ENCODE measurements at regions not wholly inside any gene's neighbourhood (a gene's known extent, or its start where the extent isn't known, plus 50 kb on each side); places are given as distances from the start of the nearest gene placed in this dataset.
A peak's percentile ranks its signal among the peaks of the same experiment; 100 is the strongest.

DNA sequence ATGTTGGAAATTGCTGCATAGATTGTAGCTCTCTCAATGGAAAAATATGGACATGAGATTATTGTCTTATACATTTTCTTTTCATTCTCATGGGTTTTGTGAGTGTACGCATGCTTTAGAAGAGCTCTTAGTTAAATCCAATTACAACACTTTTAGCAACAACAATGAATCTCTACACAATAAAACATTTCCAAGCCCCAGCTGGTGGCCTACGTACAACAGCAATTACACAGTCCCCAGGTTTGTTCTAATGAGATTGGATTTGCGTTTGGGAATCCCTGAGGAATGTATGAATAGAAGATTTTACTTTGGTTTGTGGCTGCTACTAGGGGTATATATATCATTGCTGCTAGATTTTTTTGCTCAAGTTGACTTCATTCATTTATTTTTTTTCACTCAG lies 98.6 kb downstream of the FHDC1 start:
- DNase-seq, result no peak

GRCh38 chr4:153036931-153037482 lies 100.9 kb downstream of the FHDC1 start:
- no peak for DNase-seq

- no peak for DNase-seq
These were observed 102.6 kb downstream of the FHDC1 start for GRCh38 chr4:153038623-153039311.

DNA sequence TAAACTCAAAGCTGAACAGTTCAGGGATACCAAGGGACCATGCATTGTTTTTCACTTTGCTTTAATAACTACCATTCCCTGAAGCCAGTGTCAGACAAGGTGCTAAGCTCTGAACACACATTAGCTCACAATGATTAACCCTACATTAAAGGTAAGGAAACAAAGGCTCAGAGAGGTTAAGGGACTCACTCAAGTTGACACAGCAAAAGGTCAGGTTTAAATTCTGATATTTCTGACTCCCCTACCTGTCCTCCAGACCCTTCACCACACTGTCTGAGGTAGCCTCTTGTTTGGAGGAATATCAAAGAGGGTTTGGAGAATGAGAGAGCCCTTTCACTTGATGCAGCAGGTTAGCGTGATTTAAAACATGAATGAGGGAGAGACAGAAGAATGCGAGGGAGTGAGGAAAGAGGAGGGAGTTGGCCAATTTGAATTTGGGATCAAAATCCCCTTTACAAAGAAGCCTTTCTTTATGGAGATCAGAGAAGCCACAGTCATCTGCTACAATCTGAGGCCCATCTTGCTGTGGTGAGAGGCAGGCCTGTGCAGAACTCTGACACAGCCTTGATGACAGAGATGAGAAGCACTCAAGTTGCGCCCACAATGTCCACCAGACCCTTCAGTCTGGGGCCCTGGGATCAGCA lies 103.5 kb downstream of the FHDC1 start:
- DNase-seq, result no peak

DNA sequence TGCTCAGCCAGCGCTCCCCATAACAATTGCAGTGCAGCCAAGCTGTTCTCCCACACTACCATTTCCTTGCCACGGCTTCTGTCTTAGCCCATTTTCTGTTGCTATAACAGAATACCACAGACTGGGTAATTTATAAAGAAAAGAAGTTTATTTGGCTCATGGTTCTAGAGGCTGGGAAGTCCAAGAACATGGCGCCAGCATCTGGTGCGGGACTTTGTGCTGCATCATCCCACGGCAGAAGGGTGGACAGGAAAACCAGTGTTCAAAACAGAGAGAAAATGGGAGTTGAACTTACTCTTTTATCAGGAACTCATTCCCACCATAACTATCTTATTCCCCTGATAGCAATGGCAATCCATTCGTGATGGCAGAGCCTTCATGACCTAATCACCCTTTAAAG lies 104.6 kb downstream of the FHDC1 start:
- DNase-seq, result no peak

- no peak for DNase-seq
These were observed 107.9 kb downstream of the FHDC1 start for GRCh38 chr4:153044036-153044435.

GRCh38 chr4:153045111-153045982 lies 109.2 kb downstream of the FHDC1 start:
- DNase-seq, result no peak

DNA sequence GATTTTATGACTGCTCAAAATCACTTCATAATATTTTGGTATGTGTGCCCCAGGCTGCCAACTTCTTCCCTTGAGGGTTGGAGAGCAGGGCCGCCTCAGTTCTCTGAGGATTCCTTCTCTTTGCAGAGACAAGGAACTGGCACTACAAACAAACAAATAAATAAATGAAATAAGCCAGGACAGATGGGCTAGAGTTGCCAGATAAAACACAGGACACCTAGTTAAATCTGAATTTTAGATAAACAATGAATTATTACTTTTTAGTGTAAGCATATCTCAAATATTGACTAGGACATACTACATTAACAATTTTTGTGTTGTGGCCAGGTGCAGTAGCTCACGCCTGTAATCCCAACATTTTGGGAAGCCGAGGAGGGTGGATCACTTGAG lies 122.5 kb downstream of the FHDC1 start:
- DNase-seq, result no peak

GRCh38 chr4:153060196-153060595 lies 124.1 kb downstream of the FHDC1 start:
- peak; percentile 78 for DNase-seq

GRCh38 chr4:153061971-153062370 lies 125.8 kb downstream of the FHDC1 start:
- DNase-seq, result no peak

DNA sequence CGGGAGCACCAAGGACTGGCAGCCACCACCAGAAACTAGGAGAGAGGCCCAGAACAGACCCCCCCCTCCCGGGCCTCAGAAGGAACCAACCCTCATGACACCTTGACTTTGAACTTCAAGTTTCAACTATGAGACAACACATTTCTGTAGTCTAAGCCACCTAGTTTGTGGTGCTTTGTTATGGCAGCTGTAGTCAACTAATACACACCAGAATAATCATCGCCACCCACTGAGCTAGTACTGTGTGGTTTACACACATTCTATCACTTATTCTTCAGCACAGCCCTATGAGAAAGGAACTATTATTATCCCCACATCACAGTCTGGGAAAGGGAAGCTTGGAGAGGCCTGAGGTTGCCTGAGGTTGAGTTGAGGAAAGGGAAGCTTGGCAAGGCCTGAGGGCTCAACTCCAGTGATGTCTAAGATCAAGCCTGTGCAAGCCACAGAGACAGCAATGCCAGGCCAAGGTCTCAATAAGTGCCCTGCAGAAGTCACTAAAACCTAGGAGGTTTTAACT lies 126.6 kb downstream of the FHDC1 start:
- no peak for DNase-seq

- no peak for DNase-seq
These were observed 127.4 kb downstream of the FHDC1 start for GRCh38 chr4:153063490-153063889.

DNA sequence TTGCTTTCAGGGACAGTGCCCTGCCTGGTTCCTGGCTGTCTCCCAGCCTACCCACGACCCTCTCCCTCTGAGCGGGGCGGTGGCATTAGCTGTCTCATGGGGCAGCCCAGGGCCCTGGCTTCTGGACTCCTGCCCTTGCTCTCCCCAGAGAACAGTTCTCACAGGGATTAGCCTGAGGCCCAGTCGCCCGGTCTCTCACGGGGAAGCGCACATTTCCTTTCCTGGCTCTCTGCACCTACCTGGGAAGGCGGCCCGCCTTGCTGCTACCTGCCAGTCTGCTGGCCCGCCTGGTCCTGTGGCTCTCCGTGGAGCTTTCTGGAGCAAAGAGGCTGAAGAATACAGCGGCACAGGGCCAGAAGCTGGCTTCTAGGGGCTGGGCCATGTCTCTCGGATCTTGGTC lies 128.4 kb downstream of the FHDC1 start:
- DNase-seq, result no peak

GRCh38 chr4:153065276-153065675 lies 129.2 kb downstream of the FHDC1 start:
- no peak for DNase-seq

DNA sequence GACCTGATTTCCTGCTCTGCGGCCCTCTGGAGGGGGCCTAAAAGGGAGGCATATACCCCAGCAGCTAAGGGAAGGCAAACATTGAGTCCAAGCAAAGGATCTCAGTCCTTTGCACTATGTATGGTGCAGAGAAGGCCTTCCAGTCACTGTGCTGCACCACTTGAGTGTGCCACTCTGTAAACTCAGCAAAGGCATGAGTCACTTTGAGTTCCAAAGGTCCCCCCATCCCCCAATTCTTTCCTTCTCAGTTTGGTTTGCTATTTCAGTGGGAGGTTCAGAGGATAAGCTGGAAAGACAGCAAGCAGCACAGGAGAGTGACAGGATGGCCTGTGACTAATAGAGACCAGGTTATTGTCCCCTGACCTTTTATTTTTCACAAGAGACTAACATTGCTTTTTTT lies 131.3 kb downstream of the FHDC1 start:
- no peak for DNase-seq

DNA sequence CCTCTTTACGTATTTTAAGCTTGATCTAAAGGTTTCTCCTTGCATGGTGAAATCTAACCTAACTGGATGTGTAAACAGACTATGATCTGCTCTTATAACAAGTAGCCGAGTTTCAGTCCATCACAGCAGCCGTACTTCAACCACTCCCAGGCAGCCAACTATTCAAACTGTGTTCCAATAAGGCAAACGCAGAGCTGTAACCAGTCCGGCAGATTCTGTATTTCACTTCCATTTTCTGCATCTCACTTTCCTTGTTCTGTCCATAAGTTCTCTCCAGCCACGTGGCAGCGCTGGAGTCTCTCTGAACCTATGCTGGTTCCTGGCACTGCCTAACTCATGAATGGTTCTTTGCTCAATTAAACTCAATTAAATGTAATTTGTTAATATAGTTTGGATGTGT lies 132.6 kb downstream of the FHDC1 start:
- no peak for DNase-seq

DNA sequence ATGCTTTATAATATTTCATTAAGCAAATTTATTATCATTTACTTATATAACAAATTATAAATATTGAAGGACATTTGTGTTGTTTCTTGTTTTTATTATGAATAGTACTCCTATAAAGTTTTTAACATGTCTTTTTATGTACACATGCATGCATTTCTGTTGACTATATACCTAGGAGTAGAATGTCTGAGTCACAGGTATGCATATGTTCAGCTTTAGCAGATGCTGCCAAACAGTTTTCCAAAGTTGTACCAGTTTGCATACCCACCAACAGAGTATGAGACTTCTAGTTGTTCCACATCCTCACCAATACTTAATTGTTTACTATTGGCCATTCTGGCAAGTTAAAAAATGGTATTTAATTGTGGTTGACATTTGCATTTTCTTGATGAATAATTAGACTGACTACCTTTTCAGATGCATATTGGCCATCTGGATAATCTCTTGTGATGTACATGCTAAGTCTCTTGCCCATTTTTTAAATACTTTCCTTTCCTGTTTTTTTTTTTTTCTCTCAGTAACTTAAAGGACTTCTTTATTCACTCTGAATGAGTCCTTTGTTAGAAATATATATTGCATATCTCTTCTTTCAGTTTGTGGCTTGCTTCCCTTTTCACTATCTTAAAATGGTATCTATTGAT lies 132.2 kb upstream of the TRIM2 start:
- no peak for DNase-seq

DNA sequence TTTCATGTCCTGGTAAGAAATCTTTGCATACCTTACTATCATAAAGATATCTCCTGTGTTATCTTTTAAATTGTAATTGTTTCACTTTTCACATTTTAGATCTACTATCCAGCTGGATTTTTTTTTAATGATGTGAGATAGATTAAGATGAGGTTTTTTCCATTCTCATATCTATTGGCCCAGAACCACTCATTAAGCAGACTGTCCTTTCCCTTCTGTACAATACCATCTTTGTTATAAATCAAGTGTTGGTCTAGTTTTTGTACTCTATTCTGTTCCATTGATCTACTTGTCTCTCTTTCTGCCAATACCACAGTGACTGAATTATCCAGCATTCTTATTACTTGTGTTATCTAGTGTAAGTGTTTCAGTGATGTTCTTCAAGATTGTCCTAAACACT lies 131.6 kb upstream of the TRIM2 start:
- no peak for DNase-seq

DNA sequence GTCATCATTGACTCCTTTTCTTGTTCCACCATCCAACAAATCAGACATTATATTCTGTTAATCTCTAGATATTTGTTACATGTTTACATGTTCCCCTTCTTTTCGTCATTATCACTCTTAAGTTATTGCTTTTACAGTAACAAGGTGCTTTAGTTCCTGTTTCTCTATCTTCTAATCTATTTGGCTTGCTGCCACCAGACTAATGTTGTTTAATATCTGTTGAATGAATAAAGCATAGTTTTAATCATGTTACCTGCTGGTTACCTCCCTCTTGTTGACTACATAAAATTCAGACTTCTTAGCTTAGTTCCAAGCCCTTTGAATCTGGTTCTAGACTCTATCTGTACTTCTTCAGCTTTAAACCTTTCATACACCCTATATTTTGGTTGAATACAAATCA lies 129.8 kb upstream of the TRIM2 start:
- no peak for DNase-seq

GRCh38 chr4:153074936-153075630 lies 129.2 kb upstream of the TRIM2 start:
- no peak for DNase-seq

DNA sequence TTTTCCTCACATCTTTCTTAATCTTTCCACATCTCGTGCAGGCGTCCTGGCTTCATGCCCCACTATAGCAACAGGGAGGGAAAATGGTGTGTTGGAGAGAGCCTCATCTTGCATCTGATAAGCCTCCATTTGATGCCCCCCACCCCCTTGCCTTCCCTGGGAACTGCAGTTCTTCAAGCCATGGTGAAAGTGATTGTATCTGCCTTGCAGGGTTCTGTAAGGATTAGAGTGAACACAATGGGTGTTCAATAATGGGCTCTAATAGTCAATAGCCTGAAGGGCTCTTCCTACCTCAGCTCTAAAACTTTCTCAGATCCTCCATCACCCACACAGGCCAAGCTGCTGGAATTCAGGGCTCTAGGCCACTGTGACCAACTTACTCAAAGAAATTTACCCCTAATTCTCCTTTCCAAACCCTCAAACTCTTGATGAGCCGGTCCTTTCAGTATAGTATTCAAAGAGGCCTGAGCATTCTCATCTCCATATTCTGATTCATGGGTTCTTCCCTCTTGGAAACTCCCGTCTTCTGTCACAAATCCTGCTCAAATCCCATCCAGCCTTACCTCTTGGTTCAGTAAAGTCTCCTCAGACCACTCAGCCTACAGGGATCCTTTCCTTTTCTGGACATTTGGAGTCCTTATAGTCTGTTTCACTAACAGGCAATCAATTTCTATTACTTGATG lies 128.3 kb upstream of the TRIM2 start:
- DNase-seq, result no peak

- no peak for DNase-seq
These were observed 127.4 kb upstream of the TRIM2 start for GRCh38 chr4:153076861-153077260.

Measured in NCI-H1694 (cell line).